GM23338 (cell line): ENCODE measurements at regions not wholly inside any gene's neighbourhood (a gene's known extent, or its start where the extent isn't known, plus 50 kb on each side); places are given as distances from the start of the nearest gene placed in this dataset.

ENCODE experiments used
- ATAC-seq: fragments of 200-7000 bp; cut with Tn5 transposase; 3 replicates; pipeline ENCODE4 v1.9.1; 2020
- DNase-seq: peaks from one replicate; pipeline ENCODE4 v3.0.0-alpha.2; 2015; ENCODE audit warnings: low spot score
- H2AFZ ChIP-seq: fragments of 200-600 bp; sonication (generic); 2 replicates; pipeline ENCODE4 v1.8.0; 2016; ENCODE audit warnings: antibody characterized with exemption, mild to moderate bottlenecking, moderate library complexity
- H3F3A ChIP-seq: fragments of 200-600 bp; sonication (generic); replicated peaks from 2 replicates; pipeline ENCODE4 v1.8.0; 2017; ENCODE audit warnings: antibody characterized with exemption, mixed run types, low read depth
- H3K27ac ChIP-seq: fragments of 200-600 bp; sonication (generic); 2 replicates; pipeline ENCODE4 v1.6.1; 2016; ENCODE audit warnings: low read depth
- H3K27me3 ChIP-seq: fragments of 200-600 bp; sonication (generic); 2 replicates; pipeline ENCODE4 v1.8.0; 2016; ENCODE audit warnings: mild to moderate bottlenecking, mixed run types, moderate library complexity; ENCODE audit not compliant: insufficient read depth
- H3K36me3 ChIP-seq: fragments of 200-600 bp; sonication (generic); 2 replicates; pipeline ENCODE4 v1.8.0; 2016; ENCODE audit warnings: mild to moderate bottlenecking; ENCODE audit not compliant: insufficient read depth
- H3K4me1 ChIP-seq: fragments of 200-600 bp; sonication (generic); 2 replicates; pipeline ENCODE4 v1.8.0; 2016; ENCODE audit warnings: mild to moderate bottlenecking, moderate library complexity; ENCODE audit not compliant: insufficient read depth
- H3K4me2 ChIP-seq: fragments of 200-600 bp; sonication (generic); 2 replicates; pipeline ENCODE4 v1.7.1; 2017; ENCODE audit warnings: mixed run types
- H3K4me3 ChIP-seq: fragments of 200-600 bp; sonication (generic); 2 replicates; pipeline ENCODE4 v1.6.1; 2016; ENCODE audit warnings: mixed run types
- H3K79me2 ChIP-seq: fragments of 200-600 bp; sonication (generic); replicated peaks from 2 replicates; pipeline ENCODE4 v1.8.0; 2017; ENCODE audit warnings: mild to moderate bottlenecking; ENCODE audit not compliant: insufficient read depth
- H3K9me2 ChIP-seq: fragments of 200-600 bp; sonication (generic); 2 replicates; pipeline ENCODE4 v1.8.0; 2017; ENCODE audit not compliant: insufficient read depth
- H4K20me1 ChIP-seq: fragments of 200-600 bp; sonication (generic); replicated peaks from 2 replicates; pipeline ENCODE4 v1.8.0; 2017; ENCODE audit warnings: mild to moderate bottlenecking; ENCODE audit not compliant: insufficient read depth
- H3K27ac Mint-ChIP-seq: 2 replicates; pipeline ENCODE4 v1.8.0; 2020; ENCODE audit warnings: inconsistent platforms, mild to moderate bottlenecking, moderate library complexity, mixed read lengths
- H3K27me3 Mint-ChIP-seq: 3 replicates; pipeline ENCODE4 v1.8.0; 2022; ENCODE audit warnings: low read depth, mild to moderate bottlenecking, moderate library complexity, mixed read lengths, inconsistent platforms; ENCODE audit not compliant: insufficient read depth, poor library complexity
- H3K36me3 Mint-ChIP-seq: 3 replicates; pipeline ENCODE4 v1.8.0; 2021; ENCODE audit warnings: low read depth, mild to moderate bottlenecking, inconsistent platforms, moderate library complexity, mixed read lengths
- H3K4me1 Mint-ChIP-seq: 3 replicates; pipeline ENCODE4 v1.8.0; 2020; ENCODE audit warnings: mild to moderate bottlenecking, inconsistent platforms, mixed read lengths
- H3K4me3 Mint-ChIP-seq: 3 replicates; pipeline ENCODE4 v1.8.0; 2021; ENCODE audit warnings: moderate library complexity, mild to moderate bottlenecking, inconsistent platforms, mixed read lengths
- H3K9me3 Mint-ChIP-seq: 3 replicates; pipeline ENCODE4 v1.8.0; 2020; ENCODE audit warnings: moderate library complexity, mild to moderate bottlenecking, inconsistent platforms, mixed read lengths
- CREB1 ChIP-seq: fragments of 250-450 bp; sonication (Bioruptor Pico); IDR thresholded peaks from 2 replicates; pipeline ENCODE4 v1.5.0; 2020; ENCODE audit warnings: low read depth, mild to moderate bottlenecking, moderate library complexity
- CTCF ChIP-seq, 2 experiments: fragments of 200-600 bp in 1 of 2; sonication (generic) in 1 of 2; conservative IDR thresholded peaks; 2 replicates each; pipeline versions ENCODE4 v1.5.1 to v1.6.1; 2016 to 2017; ENCODE audit warnings: antibody characterized with exemption in 2 of 2, low read depth in 2 of 2, mild to moderate bottlenecking in 2 of 2, moderate library complexity in 1 of 2
- EZH2 ChIP-seq: fragments of 200-600 bp; sonication (generic); IDR thresholded peaks from one replicate; pipeline ENCODE4 v1.8.0; 2017; ENCODE audit warnings: antibody characterized with exemption, mild to moderate bottlenecking, low read depth; ENCODE audit not compliant: unreplicated experiment
- EZH2phosphoT487 ChIP-seq: fragments of 200-600 bp; sonication (generic); IDR thresholded peaks from one replicate; pipeline ENCODE4 v1.8.1; 2018; ENCODE audit warnings: antibody characterized with exemption; ENCODE audit not compliant: unreplicated experiment
- JUNB ChIP-seq: IDR thresholded peaks from one replicate; pipeline ENCODE4 v1.6.1; 2016; ENCODE audit warnings: antibody characterized with exemption; ENCODE audit not compliant: unreplicated experiment
- NANOG ChIP-seq: IDR thresholded peaks from 2 replicates; pipeline ENCODE4 v1.6.1; 2016; ENCODE audit warnings: antibody characterized with exemption, borderline replicate concordance
- POLR2AphosphoS5 ChIP-seq: IDR thresholded peaks from 2 replicates; pipeline ENCODE4 v1.6.1; 2016; ENCODE audit warnings: antibody characterized with exemption, low read depth
- REST ChIP-seq: IDR thresholded peaks from one replicate; pipeline ENCODE4 v1.6.1; 2018; ENCODE audit warnings: antibody characterized with exemption; ENCODE audit not compliant: unreplicated experiment
- STAT1 ChIP-seq: IDR thresholded peaks from one replicate; pipeline ENCODE4 v1.6.1; 2016; ENCODE audit warnings: antibody characterized with exemption; ENCODE audit not compliant: unreplicated experiment
- ZNF114 ChIP-seq: fragments of 250-450 bp; sonication (Bioruptor Pico); IDR thresholded peaks from 2 replicates; pipeline ENCODE4 v1.5.0; 2020; ENCODE audit warnings: mild to moderate bottlenecking, moderate library complexity
- ZNF331 ChIP-seq: fragments of 250-450 bp; sonication (Bioruptor Pico); IDR thresholded peaks from 2 replicates; pipeline ENCODE4 v1.5.0; 2020; ENCODE audit warnings: low read depth, mild to moderate bottlenecking, moderate library complexity
- ZNF462 ChIP-seq: fragments of 250-450 bp; sonication (Bioruptor Pico); IDR thresholded peaks from 2 replicates; pipeline ENCODE4 v1.5.0; 2020; ENCODE audit warnings: mild to moderate bottlenecking, moderate library complexity
- TF ChIP-seq, protein P1 (sequence below): IDR thresholded peaks from 2 replicates; pipeline ENCODE4 v1.6.1; 2016; ENCODE audit warnings: antibody characterized with exemption

- Mint-ChIP-seq H3K27me3 (no peaks in the 10 kb centered on the region), H3K4me1 (peaks cover 4% of the 10 kb centered on the region; the same call in 2 of the 3 replicates)
Observed at GRCh38 chr21:35238119-35238518, 189.0 kb upstream of the RUNX1 start.

More at GRCh38 chr21:35238119-35238518, 189.0 kb upstream of the RUNX1 start:
- Histone ChIP-seq H3K4me2 (no peak overlapping the region), H4K20me1 (no peaks in the 10 kb centered on the region), H2AFZ (no peak overlapping the region), H3K79me2 (no peaks in the 10 kb centered on the region), H3F3A (no peaks in the 10 kb centered on the region), H3K4me1 (no peaks in the 10 kb centered on the region), H3K27me3 (no peaks in the 10 kb centered on the region), H3K4me3 (no peak overlapping the region), H3K9me2 (peaks cover 24% of the 10 kb centered on the region), H3K36me3 (no peaks in the 10 kb centered on the region), H3K27ac (no peak overlapping the region)
- TF ChIP-seq, protein P1, sequence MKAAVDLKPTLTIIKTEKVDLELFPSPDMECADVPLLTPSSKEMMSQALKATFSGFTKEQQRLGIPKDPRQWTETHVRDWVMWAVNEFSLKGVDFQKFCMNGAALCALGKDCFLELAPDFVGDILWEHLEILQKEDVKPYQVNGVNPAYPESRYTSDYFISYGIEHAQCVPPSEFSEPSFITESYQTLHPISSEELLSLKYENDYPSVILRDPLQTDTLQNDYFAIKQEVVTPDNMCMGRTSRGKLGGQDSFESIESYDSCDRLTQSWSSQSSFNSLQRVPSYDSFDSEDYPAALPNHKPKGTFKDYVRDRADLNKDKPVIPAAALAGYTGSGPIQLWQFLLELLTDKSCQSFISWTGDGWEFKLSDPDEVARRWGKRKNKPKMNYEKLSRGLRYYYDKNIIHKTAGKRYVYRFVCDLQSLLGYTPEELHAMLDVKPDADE, result no peak
- TF ChIP-seq CTCF (conservative IDR thresholded peaks at IDR 0.05; ENCODE audit: low read depth in 2 of 2) (no peak), EZH2phosphoT487 (no peak), STAT1 (no peak), NANOG (no peak), CREB1 (no peak), POLR2AphosphoS5 (no peak), EZH2 (no peak), JUNB (no peak), ZNF331 (CRISPR knock-in tag) (no peak), ZNF114 (CRISPR knock-in tag) (no peak), REST (no peak), ZNF462 (CRISPR knock-in tag) (no peak)
- ATAC-seq (no peak), DNase-seq (no peak)
- Mint-ChIP-seq H3K27ac (no peak overlapping the region), H3K36me3 (no peaks in the 10 kb centered on the region), H3K4me3 (no peak overlapping the region), H3K9me3 (peaks cover 3% of the 10 kb centered on the region; the same call in 1 of the 3 replicates)
